Glutamatergic neuron (in vitro differentiated cells): ENCODE measurements at regions not wholly inside any gene's neighbourhood (a gene's known extent, or its start where the extent isn't known, plus 50 kb on each side); places are given as distances from the start of the nearest gene placed in this dataset.

Source experiments
- DNase-seq: peaks from one replicate; pipeline ENCODE4 v3.0.0; 2022
- H3K27ac Mint-ChIP-seq: one replicate; pipeline ENCODE4 v1.8.0; 2020; ENCODE audit warnings: mild to moderate bottlenecking, mixed read lengths, inconsistent platforms; ENCODE audit not compliant: unreplicated experiment
- H3K27me3 Mint-ChIP-seq: one replicate; pipeline ENCODE4 v1.8.0; 2020; ENCODE audit warnings: mild to moderate bottlenecking, moderate library complexity, mixed read lengths, inconsistent platforms; ENCODE audit not compliant: unreplicated experiment
- H3K36me3 Mint-ChIP-seq: one replicate; pipeline ENCODE4 v1.8.0; 2020; ENCODE audit warnings: mild to moderate bottlenecking, mixed read lengths, inconsistent platforms; ENCODE audit not compliant: unreplicated experiment
- H3K4me1 Mint-ChIP-seq: one replicate; pipeline ENCODE4 v1.8.0; 2020; ENCODE audit warnings: mild to moderate bottlenecking, low read depth, mixed read lengths, inconsistent platforms; ENCODE audit not compliant: unreplicated experiment
- H3K4me3 Mint-ChIP-seq: one replicate; pipeline ENCODE4 v1.8.0; 2020; ENCODE audit warnings: mild to moderate bottlenecking, mixed read lengths, inconsistent platforms; ENCODE audit not compliant: unreplicated experiment
- H3K9me3 Mint-ChIP-seq: one replicate; pipeline ENCODE4 v1.8.0; 2020; ENCODE audit warnings: mild to moderate bottlenecking, moderate library complexity, mixed read lengths, inconsistent platforms; ENCODE audit not compliant: unreplicated experiment
- TF ChIP-seq, protein P1 (sequence below): fragments of 200-600 bp; sonication (generic); IDR thresholded peaks from one replicate; pipeline ENCODE4 v1.5.0; 2021; ENCODE audit not compliant: partially characterized antibody, unreplicated experiment

- H3K4me1 Mint-ChIP-seq, result no peaks in the 10 kb centered on the region
- H3K36me3 Mint-ChIP-seq, result no peaks in the 10 kb centered on the region
- H3K27ac Mint-ChIP-seq, result no peak overlapping the region
- H3K4me3 Mint-ChIP-seq, result no peak overlapping the region
- H3K9me3 Mint-ChIP-seq, result no peaks in the 10 kb centered on the region
- DNase-seq, result no peak
- TF ChIP-seq, protein P1, sequence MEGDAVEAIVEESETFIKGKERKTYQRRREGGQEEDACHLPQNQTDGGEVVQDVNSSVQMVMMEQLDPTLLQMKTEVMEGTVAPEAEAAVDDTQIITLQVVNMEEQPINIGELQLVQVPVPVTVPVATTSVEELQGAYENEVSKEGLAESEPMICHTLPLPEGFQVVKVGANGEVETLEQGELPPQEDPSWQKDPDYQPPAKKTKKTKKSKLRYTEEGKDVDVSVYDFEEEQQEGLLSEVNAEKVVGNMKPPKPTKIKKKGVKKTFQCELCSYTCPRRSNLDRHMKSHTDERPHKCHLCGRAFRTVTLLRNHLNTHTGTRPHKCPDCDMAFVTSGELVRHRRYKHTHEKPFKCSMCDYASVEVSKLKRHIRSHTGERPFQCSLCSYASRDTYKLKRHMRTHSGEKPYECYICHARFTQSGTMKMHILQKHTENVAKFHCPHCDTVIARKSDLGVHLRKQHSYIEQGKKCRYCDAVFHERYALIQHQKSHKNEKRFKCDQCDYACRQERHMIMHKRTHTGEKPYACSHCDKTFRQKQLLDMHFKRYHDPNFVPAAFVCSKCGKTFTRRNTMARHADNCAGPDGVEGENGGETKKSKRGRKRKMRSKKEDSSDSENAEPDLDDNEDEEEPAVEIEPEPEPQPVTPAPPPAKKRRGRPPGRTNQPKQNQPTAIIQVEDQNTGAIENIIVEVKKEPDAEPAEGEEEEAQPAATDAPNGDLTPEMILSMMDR, result no peak
- no peaks in the 10 kb centered on the region for H3K27me3 Mint-ChIP-seq
Observed at GRCh38 chr12:45599196-45599595, 130.3 kb upstream of the ARID2 start.

DNA sequence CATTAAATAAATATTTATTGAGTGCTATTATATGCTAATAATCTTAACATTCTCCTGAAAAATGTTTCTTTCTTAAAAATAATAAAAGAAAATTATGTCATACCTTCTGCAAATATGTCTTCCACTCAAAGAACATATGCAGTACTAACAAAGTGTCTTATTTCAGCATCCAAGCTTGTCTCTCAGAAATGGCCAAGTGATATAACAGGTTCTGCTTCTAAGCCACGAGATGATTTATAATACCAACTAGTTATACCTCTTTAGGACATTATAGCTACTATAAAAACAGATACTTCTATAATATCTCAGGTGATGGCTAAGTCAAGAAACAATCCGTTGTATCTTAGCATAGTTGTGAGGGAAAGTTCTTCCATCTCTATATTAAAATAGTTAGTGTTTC lies 128.1 kb upstream of the ARID2 start:
- TF ChIP-seq, protein P1, result no peak
- Mint-ChIP-seq H3K4me3 (no peak overlapping the region), H3K36me3 (peaks cover 5% of the 10 kb centered on the region), H3K9me3 (no peaks in the 10 kb centered on the region), H3K27me3 (no peaks in the 10 kb centered on the region), H3K27ac (no peak overlapping the region), H3K4me1 (no peaks in the 10 kb centered on the region)
- DNase-seq, result no peak

DNA sequence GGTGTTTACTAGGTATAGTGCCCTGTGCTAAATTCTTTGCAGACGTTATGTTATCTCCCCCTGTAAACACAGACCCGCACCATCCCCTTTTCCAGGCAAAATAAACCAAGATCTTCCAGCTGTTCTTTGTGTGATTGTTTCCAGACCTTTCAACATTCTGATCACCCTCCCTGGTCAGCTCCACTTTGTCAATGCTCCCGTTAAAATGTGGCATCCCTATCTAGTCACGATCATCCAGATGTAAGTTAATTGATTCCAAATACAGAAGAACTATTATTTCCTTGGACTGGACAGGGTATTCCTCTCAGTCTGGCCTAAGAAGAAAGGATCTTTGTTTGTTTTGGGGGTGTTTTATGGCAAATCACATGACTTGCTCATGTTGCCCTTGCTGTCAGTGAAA lies 127.6 kb upstream of the ARID2 start:
- H3K4me3 Mint-ChIP-seq, result no peak overlapping the region
- H3K27me3 Mint-ChIP-seq, result no peaks in the 10 kb centered on the region
- H3K36me3 Mint-ChIP-seq, result peaks cover 5% of the 10 kb centered on the region
- no peaks in the 10 kb centered on the region for H3K9me3 Mint-ChIP-seq
- TF ChIP-seq, protein P1, result no peak
- no peaks in the 10 kb centered on the region for H3K4me1 Mint-ChIP-seq
- no peak for DNase-seq
- H3K27ac Mint-ChIP-seq, result no peak overlapping the region

DNA sequence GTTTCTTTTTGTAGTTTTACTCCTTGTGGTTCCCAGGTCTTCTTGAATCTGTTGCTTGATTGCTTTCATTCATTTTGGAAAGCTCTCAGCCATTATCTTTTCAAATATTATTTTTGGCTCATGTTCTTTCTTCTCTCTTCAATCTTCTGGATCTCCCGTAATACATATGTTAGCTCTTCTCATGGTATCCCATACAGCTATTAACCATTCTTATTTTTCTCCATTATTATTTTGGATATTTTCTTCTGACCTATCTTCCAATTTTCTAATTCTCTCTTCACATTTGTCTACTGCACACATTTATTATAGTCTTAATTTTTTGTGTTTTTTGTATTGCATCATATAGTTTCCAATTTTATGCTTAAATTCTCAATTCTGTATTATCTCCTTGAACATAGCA lies 123.9 kb upstream of the ARID2 start:
- H3K4me1 Mint-ChIP-seq, result no peaks in the 10 kb centered on the region
- H3K9me3 Mint-ChIP-seq, result no peaks in the 10 kb centered on the region
- H3K27ac Mint-ChIP-seq, result no peak overlapping the region
- H3K4me3 Mint-ChIP-seq, result no peak overlapping the region
- peaks cover 5% of the 10 kb centered on the region for H3K36me3 Mint-ChIP-seq
- no peak for DNase-seq
- peaks cover 2% of the 10 kb centered on the region for H3K27me3 Mint-ChIP-seq
- TF ChIP-seq, protein P1, result no peak

GRCh38 chr12:45611061-45611460 lies 118.4 kb upstream of the ARID2 start:
- no peak for DNase-seq
- no peak overlapping the region for H3K4me3 Mint-ChIP-seq
- H3K36me3 Mint-ChIP-seq, result no peaks in the 10 kb centered on the region
- H3K27me3 Mint-ChIP-seq, result peaks cover 5% of the 10 kb centered on the region
- no peaks in the 10 kb centered on the region for H3K9me3 Mint-ChIP-seq
- H3K4me1 Mint-ChIP-seq, result no peaks in the 10 kb centered on the region
- no peak overlapping the region for H3K27ac Mint-ChIP-seq
- TF ChIP-seq, protein P1, result no peak
